ENCODE measurements at regions not wholly inside any gene's neighbourhood (a gene's known extent, or its start where the extent isn't known, plus 50 kb on each side); places are given as distances from the start of the nearest gene placed in this dataset.

DNA sequence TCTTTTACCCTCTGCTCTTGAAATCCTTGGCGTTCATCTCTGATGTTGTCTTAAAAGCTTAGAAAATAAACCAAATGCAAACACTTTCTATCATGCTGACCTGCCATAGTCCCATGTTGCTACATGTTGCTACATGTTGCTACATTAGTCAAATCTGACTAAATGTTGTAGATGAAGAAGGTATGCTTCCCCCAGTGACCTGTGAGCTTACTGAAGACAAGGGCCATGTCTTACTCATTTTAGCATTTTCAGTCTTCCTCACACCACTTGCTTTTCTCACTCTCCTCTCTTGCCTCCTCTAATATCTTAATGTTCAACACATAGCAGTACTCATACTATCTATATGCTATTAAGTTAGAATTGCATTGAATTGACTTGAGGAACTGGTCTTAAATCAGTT is 346.4 kb upstream of the MTNR1B start:
- H3K36me3 ChIP-seq (ENCODE audit: insufficient read depth), result no peaks in the 10 kb centered on the region
- no peak overlapping the region for H3K9ac ChIP-seq
- H3K4me2 ChIP-seq, result no peak overlapping the region
- no peaks in the 10 kb centered on the region for H4K20me1 ChIP-seq (ENCODE audit: insufficient read depth)
- TF ChIP-seq CTCF (conservative IDR thresholded peaks at IDR 0.05; ENCODE audit: low read depth, low read length), result no peak
- no peak overlapping the region for H2AFZ ChIP-seq (ENCODE audit: low read depth)
- H3K27ac ChIP-seq, result no peak overlapping the region
- no peaks in the 10 kb centered on the region for H3K79me2 ChIP-seq (ENCODE audit: insufficient read depth, low read depth)
- no peaks in the 10 kb centered on the region for H3K4me1 ChIP-seq (ENCODE audit: low read depth, poor library complexity, severe bottlenecking)
- H3K27me3 ChIP-seq (ENCODE audit: insufficient read depth, low read depth), result no peaks in the 10 kb centered on the region
- no peak overlapping the region for H3K4me3 ChIP-seq (IDR thresholded peaks at IDR 0.05; ENCODE audit: insufficient read depth, low read depth, low read length)

GRCh38 chr11:92625894-92626293 is 343.6 kb upstream of the MTNR1B start:
- H3K4me2 ChIP-seq, result no peak overlapping the region
- no peaks in the 10 kb centered on the region for H3K4me1 ChIP-seq (ENCODE audit: low read depth, poor library complexity, severe bottlenecking)
- H3K4me3 ChIP-seq (IDR thresholded peaks at IDR 0.05; ENCODE audit: insufficient read depth, low read depth, low read length), result no peak overlapping the region
- TF ChIP-seq CTCF (conservative IDR thresholded peaks at IDR 0.05; ENCODE audit: low read depth, low read length), result no peak
- no peaks in the 10 kb centered on the region for H3K79me2 ChIP-seq (ENCODE audit: insufficient read depth, low read depth)
- H2AFZ ChIP-seq (ENCODE audit: low read depth), result no peak overlapping the region
- no peak overlapping the region for H3K9ac ChIP-seq
- no peak overlapping the region for H3K27ac ChIP-seq
- no peaks in the 10 kb centered on the region for H4K20me1 ChIP-seq (ENCODE audit: insufficient read depth)
- no peaks in the 10 kb centered on the region for H3K36me3 ChIP-seq (ENCODE audit: insufficient read depth)
- no peaks in the 10 kb centered on the region for H3K27me3 ChIP-seq (ENCODE audit: insufficient read depth, low read depth)

DNA sequence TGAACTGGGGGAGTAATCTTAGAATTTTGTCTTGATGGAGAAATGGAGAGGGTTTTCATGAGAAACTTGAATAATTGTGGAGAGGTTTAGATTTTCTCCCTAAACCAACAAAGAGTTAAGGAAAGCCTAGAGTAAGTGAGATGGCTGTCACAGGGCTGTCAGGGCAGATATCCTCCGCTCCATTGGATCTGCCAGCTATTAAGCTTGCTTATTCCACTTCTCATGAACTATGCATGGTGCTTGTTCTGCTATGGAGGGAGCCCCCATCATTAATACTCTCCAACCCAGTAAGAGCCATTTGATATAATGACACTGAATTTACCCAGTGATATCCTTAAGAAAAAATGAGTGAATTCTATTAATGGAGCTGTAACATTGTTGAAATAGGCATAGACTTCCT is 342.8 kb upstream of the MTNR1B start:
- H3K27me3 ChIP-seq (ENCODE audit: insufficient read depth, low read depth), result no peaks in the 10 kb centered on the region
- H3K79me2 ChIP-seq (ENCODE audit: insufficient read depth, low read depth), result no peaks in the 10 kb centered on the region
- H3K4me2 ChIP-seq, result no peak overlapping the region
- no peaks in the 10 kb centered on the region for H3K4me1 ChIP-seq (ENCODE audit: low read depth, poor library complexity, severe bottlenecking)
- no peaks in the 10 kb centered on the region for H4K20me1 ChIP-seq (ENCODE audit: insufficient read depth)
- no peak overlapping the region for H2AFZ ChIP-seq (ENCODE audit: low read depth)
- no peak overlapping the region for H3K9ac ChIP-seq
- no peak overlapping the region for H3K27ac ChIP-seq
- no peaks in the 10 kb centered on the region for H3K36me3 ChIP-seq (ENCODE audit: insufficient read depth)
- H3K4me3 ChIP-seq (IDR thresholded peaks at IDR 0.05; ENCODE audit: insufficient read depth, low read depth, low read length), result no peak overlapping the region
- no peak for TF ChIP-seq CTCF (conservative IDR thresholded peaks at IDR 0.05; ENCODE audit: low read depth, low read length)

DNA sequence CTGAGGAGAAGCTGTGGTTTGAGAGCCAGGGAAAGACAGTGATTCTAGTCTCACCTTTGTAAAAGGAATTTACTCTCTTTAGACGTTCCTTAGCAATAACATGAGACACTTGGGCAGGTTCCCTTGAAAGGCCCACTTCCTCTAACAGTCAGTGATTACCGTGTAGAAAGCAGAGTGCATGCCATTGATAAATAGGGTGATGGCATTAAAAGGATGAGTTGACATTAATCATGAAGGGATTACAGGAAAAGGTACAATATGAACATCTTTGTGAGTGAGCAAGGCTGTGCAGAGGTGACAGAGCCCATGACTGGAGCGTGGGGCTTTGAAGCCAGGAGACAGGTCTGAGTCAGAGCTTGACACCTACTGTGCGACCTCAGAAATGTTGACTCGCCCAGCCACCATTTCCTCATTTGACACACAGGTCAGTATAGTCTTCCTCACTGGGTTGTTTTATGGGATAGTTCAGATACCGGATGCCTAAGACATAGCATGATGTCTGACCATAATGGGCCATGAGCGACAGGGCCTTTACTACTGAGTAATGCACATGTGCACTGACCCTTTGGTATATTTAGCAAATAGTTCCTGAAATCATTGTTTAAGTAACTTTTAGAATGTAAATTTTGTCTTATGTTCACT is 341.7 kb upstream of the MTNR1B start:
- TF ChIP-seq CTCF (conservative IDR thresholded peaks at IDR 0.05; ENCODE audit: low read depth, low read length), result no peak
- Histone ChIP-seq H3K9ac (no peak overlapping the region), H2AFZ (ENCODE audit: low read depth) (no peak overlapping the region), H3K4me1 (ENCODE audit: low read depth, poor library complexity, severe bottlenecking) (no peaks in the 10 kb centered on the region), H3K27me3 (ENCODE audit: insufficient read depth, low read depth) (no peaks in the 10 kb centered on the region), H3K4me2 (no peak overlapping the region), H3K27ac (no peak overlapping the region), H3K4me3 (IDR thresholded peaks at IDR 0.05; ENCODE audit: insufficient read depth, low read depth, low read length) (no peak overlapping the region), H4K20me1 (ENCODE audit: insufficient read depth) (no peaks in the 10 kb centered on the region), H3K36me3 (ENCODE audit: insufficient read depth) (no peaks in the 10 kb centered on the region), H3K79me2 (ENCODE audit: insufficient read depth, low read depth) (no peaks in the 10 kb centered on the region)
